Neural crest cell (in vitro differentiated cells): ENCODE measurements at regions not wholly inside any gene's neighbourhood (a gene's known extent, or its start where the extent isn't known, plus 50 kb on each side); places are given as distances from the start of the nearest gene placed in this dataset.
"Not testable (repeated sequence)": the region's sequence is repeated elsewhere in the genome, so short reads cannot be mapped to it uniquely, and the experiment has no call there.

Experiments used
- DNase-seq: peaks from one replicate; pipeline ENCODE4 v3.0.0; 2021; ENCODE audit warnings: low read depth, mixed read lengths, low spot score
- H3K27ac Mint-ChIP-seq: one replicate; pipeline ENCODE4 v1.8.0; 2021; ENCODE audit warnings: mild to moderate bottlenecking, mixed read lengths; ENCODE audit not compliant: unreplicated experiment
- H3K27me3 Mint-ChIP-seq: 2 replicates; pipeline ENCODE4 v1.8.0; 2021; ENCODE audit warnings: low read depth, mild to moderate bottlenecking, mixed read lengths
- H3K36me3 Mint-ChIP-seq: 2 replicates; pipeline ENCODE4 v1.8.0; 2021; ENCODE audit warnings: low read depth, mild to moderate bottlenecking, mixed read lengths
- H3K4me1 Mint-ChIP-seq: 2 replicates; pipeline ENCODE4 v1.8.0; 2021; ENCODE audit warnings: mixed read lengths
- H3K4me3 Mint-ChIP-seq: one replicate; pipeline ENCODE4 v1.8.0; 2021; ENCODE audit warnings: mild to moderate bottlenecking, mixed read lengths
- H3K9me3 Mint-ChIP-seq: 2 replicates; pipeline ENCODE4 v1.8.0; 2021; ENCODE audit warnings: mixed read lengths
- CTCF ChIP-seq: fragments of 200-600 bp; sonication (generic); conservative IDR thresholded peaks from 2 replicates; pipeline ENCODE4 v1.5.0; 2021; ENCODE audit warnings: antibody characterized with exemption, mild to moderate bottlenecking

GRCh38 chr6:118706702-118707101, 55.3 kb upstream of the CEP85L start:
- Mint-ChIP-seq H3K9me3 (no peaks in the 10 kb centered on the region), H3K4me3 (no peak overlapping the region), H3K36me3 (no peaks in the 10 kb centered on the region), H3K27me3 (no peaks in the 10 kb centered on the region), H3K27ac (peak overlapping the region; percentile 3), H3K4me1 (peaks cover 59% of the 10 kb centered on the region)
- no peak for TF ChIP-seq CTCF
- no peak for DNase-seq

GRCh38 chr6:118705544-118706491, 54.4 kb upstream of the CEP85L start:
- peak overlapping the region; percentile 97 for H3K27ac Mint-ChIP-seq
- peaks cover 62% of the 10 kb centered on the region for H3K4me1 Mint-ChIP-seq
- no peaks in the 10 kb centered on the region for H3K36me3 Mint-ChIP-seq
- H3K4me3 Mint-ChIP-seq, result peak overlapping the region; percentile 31
- no peaks in the 10 kb centered on the region for H3K9me3 Mint-ChIP-seq
- H3K27me3 Mint-ChIP-seq, result no peaks in the 10 kb centered on the region
- DNase-seq, result no peak
- TF ChIP-seq CTCF, result no peak

GRCh38 chr6:118704915-118705314, 53.5 kb upstream of the CEP85L start:
- Mint-ChIP-seq H3K27ac (peak overlapping the region; percentile 97), H3K4me1 (peaks cover 63% of the 10 kb centered on the region), H3K36me3 (no peaks in the 10 kb centered on the region), H3K27me3 (no peaks in the 10 kb centered on the region), H3K4me3 (peak overlapping the region; percentile 16), H3K9me3 (no peaks in the 10 kb centered on the region)
- no peak for TF ChIP-seq CTCF
- no peak for DNase-seq

GRCh38 chr6:118701260-118701659, 49.9 kb upstream of the CEP85L start:
- DNase-seq, H3K36me3 Mint-ChIP-seq, H3K4me3 Mint-ChIP-seq, H3K9me3 Mint-ChIP-seq, H3K27ac Mint-ChIP-seq, H3K27me3 Mint-ChIP-seq: not testable (repeated sequence)
- peaks cover 39% of the 10 kb centered on the region for H3K4me1 Mint-ChIP-seq
